PC-3 (cell line): ENCODE measurements at regions not wholly inside any gene's neighbourhood (a gene's known extent, or its start where the extent isn't known, plus 50 kb on each side); places are given as distances from the start of the nearest gene placed in this dataset.

ENCODE experiments used
- ATAC-seq: fragments of 200-7000 bp; cut with Tn5 transposase; 2 replicates; pipeline ENCODE4 v1.9.1; 2020; ENCODE audit warnings: mild to moderate bottlenecking, moderate library complexity
- BruUV-seq: library from RNA; stranded (reverse); fragments of 400-500 nt; replicated peaks from 2 replicates; lab custom pipeline; 2021; lab: Mats Ljungman, UMichigan
- CTCF ChIA-PET: fragments of 300-600 bp; sonication (Branson Sonifier 250); formaldehyde crosslinking; loops from one replicate; lab custom pipeline; 2022; ENCODE audit warnings: antibody characterized with exemption; lab: Charles Lee
- POLR2A ChIA-PET: fragments of 300-600 bp; sonication (Branson Sonifier 250); formaldehyde crosslinking; loops from one replicate; lab custom pipeline; 2022; ENCODE audit warnings: antibody characterized with exemption; ENCODE audit not compliant: unreplicated experiment; lab: Charles Lee
- DNase-seq: peaks from one replicate; pipeline ENCODE4 v3.0.0-alpha.2; 2015
- H2AFZ ChIP-seq: fragments of 300-600 bp; sonication (generic); 2 replicates; pipeline ENCODE4 v1.6.0; 2016; ENCODE audit warnings: antibody characterized with exemption, low read length
- H3F3A ChIP-seq: fragments of 300-600 bp; sonication (generic); one replicate; pipeline ENCODE4 v1.6.0; 2017; ENCODE audit warnings: antibody characterized with exemption, low read length, control low read depth, mild to moderate bottlenecking; ENCODE audit not compliant: unreplicated experiment
- H3K27ac ChIP-seq: fragments of 300-600 bp; sonication (generic); 2 replicates; pipeline ENCODE4 v1.5.1; 2016; ENCODE audit warnings: mild to moderate bottlenecking, low read length
- H3K27me3 ChIP-seq: fragments of 300-600 bp; sonication (generic); 2 replicates; pipeline ENCODE4 v1.6.1; 2016; ENCODE audit warnings: low read length, mixed read lengths
- H3K36me3 ChIP-seq: fragments of 300-600 bp; sonication (generic); 2 replicates; pipeline ENCODE4 v1.6.1; 2016; ENCODE audit warnings: low read depth, mixed run types, low read length, mixed read lengths
- H3K4me1 ChIP-seq: fragments of 300-600 bp; sonication (generic); 2 replicates; pipeline ENCODE4 v1.5.1; 2016; ENCODE audit warnings: low read length; ENCODE audit not compliant: insufficient read depth
- H3K4me2 ChIP-seq: fragments of 300-600 bp; sonication (generic); 2 replicates; pipeline ENCODE4 v1.6.0; 2016; ENCODE audit warnings: low read length
- H3K4me3 ChIP-seq: fragments of 300-600 bp; sonication (generic); 2 replicates; pipeline ENCODE4 v1.5.1; 2016; ENCODE audit warnings: mild to moderate bottlenecking, low read length, mixed read lengths
- H3K79me2 ChIP-seq: fragments of 300-600 bp; sonication (generic); 2 replicates; pipeline ENCODE4 v1.6.1; 2017; ENCODE audit warnings: low read length, mixed read lengths
- H3K9ac ChIP-seq: fragments of 300-600 bp; sonication (generic); 2 replicates; pipeline ENCODE4 v1.6.0; 2016; ENCODE audit warnings: mild to moderate bottlenecking, low read length
- H3K9me2 ChIP-seq: fragments of 300-600 bp; sonication (generic); replicated peaks from 2 replicates; pipeline ENCODE4 v1.6.1; 2016; ENCODE audit warnings: mixed run types, low read length, mixed read lengths
- H3K9me3 ChIP-seq: fragments of 300-600 bp; sonication (generic); 2 replicates; pipeline ENCODE4 v1.6.1; 2016; ENCODE audit warnings: low read length, mixed read lengths
- H4K20me1 ChIP-seq: fragments of 300-600 bp; sonication (generic); 2 replicates; pipeline ENCODE4 v1.6.1; 2016; ENCODE audit warnings: low read length, mixed read lengths
- EZH2 ChIP-seq: fragments of 300-600 bp; sonication (generic); IDR thresholded peaks from one replicate; pipeline ENCODE4 v1.6.1; 2017; ENCODE audit warnings: antibody characterized with exemption, mild to moderate bottlenecking, low read length; ENCODE audit not compliant: unreplicated experiment
- EZH2phosphoT487 ChIP-seq: fragments of 300-600 bp; sonication (generic); IDR thresholded peaks from 2 replicates; pipeline ENCODE4 v1.6.1; 2018; ENCODE audit warnings: mild to moderate bottlenecking, antibody characterized with exemption, low read length, borderline replicate concordance
- intact Hi-C: fragments of 100-400 bp; cut with micrococcal nuclease; formaldehyde crosslinking; loops from 2 replicates; pipeline ENCODE4 v1.9.0; 2023
- TF ChIP-seq, protein P1 (sequence below): fragments of 300-600 bp; sonication (generic); conservative IDR thresholded peaks from 2 replicates; pipeline ENCODE4 v1.5.1; 2017; ENCODE audit warnings: antibody characterized with exemption, low read depth, mild to moderate bottlenecking, low read length

DNA sequence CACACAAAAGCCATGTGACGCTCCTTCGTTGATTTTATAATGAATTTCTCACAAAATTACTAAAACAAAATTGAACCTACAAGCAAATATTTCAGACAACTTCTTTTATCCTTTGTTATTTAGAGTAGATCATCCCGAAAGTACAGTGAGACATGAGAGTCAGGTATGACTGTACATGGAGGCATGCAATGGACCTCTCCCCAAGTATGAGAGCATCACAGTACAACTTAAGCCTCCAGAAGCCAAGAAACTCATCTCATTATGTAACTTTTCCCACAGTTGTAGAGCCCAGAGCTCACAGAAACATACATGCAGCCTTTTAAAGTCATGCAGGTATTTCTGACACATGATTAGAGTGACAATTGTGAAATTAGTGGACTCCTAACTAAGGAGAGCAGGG lies 167.7 kb downstream of the PAPSS1 start:
- Histone ChIP-seq H3K9me3 (no peaks in the 10 kb centered on the region), H2AFZ (no peak overlapping the region), H3K4me3 (no peak overlapping the region), H3K9me2 (no peaks in the 10 kb centered on the region), H3K4me1 (no peaks in the 10 kb centered on the region), H3K27me3 (no peaks in the 10 kb centered on the region), H3K27ac (no peak overlapping the region), H3K36me3 (no peaks in the 10 kb centered on the region), H3K4me2 (no peak overlapping the region), H3F3A (no peaks in the 10 kb centered on the region), H3K79me2 (no peaks in the 10 kb centered on the region), H3K9ac (no peak overlapping the region), H4K20me1 (no peaks in the 10 kb centered on the region)
- DNase-seq (no peak), ATAC-seq (no peak)
- ChIA-PET CTCF (no interaction called here), POLR2A (no interaction called here)
- intact Hi-C loops: no loop called here
- no TSS peak for BruUV-seq
- no peak for TF ChIP-seq EZH2phosphoT487
- TF ChIP-seq, protein P1, sequence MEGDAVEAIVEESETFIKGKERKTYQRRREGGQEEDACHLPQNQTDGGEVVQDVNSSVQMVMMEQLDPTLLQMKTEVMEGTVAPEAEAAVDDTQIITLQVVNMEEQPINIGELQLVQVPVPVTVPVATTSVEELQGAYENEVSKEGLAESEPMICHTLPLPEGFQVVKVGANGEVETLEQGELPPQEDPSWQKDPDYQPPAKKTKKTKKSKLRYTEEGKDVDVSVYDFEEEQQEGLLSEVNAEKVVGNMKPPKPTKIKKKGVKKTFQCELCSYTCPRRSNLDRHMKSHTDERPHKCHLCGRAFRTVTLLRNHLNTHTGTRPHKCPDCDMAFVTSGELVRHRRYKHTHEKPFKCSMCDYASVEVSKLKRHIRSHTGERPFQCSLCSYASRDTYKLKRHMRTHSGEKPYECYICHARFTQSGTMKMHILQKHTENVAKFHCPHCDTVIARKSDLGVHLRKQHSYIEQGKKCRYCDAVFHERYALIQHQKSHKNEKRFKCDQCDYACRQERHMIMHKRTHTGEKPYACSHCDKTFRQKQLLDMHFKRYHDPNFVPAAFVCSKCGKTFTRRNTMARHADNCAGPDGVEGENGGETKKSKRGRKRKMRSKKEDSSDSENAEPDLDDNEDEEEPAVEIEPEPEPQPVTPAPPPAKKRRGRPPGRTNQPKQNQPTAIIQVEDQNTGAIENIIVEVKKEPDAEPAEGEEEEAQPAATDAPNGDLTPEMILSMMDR: no peak
- TF ChIP-seq EZH2: no peak

DNA sequence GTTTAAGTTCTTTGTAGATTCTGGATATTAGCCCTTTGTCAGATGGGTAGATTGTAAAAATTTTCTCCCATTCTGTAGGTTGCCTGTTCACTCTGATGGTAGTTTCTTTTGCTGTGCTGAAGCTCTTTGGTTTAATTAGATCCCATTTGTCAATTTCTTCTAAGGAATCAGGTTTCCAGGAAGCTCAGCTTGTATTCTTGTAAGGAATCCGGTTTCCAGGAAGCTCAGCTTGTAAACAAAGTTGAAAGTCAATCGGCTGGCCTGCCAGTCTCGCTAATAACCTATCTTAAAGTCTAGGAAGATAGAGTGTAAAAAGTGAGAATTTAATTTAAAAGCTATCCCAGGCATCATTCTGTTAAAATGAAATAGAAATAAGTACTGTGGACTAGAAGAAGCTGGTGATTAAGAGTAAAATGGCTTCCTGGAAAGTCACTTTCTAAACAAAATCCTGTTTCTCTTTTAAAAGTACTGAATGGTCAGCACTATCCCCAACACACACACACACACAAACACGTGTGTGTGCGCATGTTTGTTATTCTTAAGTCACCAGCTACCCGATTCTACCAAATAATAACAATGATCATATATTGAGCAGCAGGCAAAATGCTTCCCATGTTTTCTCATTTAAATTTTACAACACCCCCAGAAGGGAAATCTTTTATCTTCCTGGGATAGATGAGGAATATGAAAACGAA lies 171.7 kb downstream of the PAPSS1 start:
- Histone ChIP-seq H3K4me1 (no peaks in the 10 kb centered on the region), H3K9ac (no peak overlapping the region), H3K9me3 (no peaks in the 10 kb centered on the region), H3K4me2 (peak overlapping the region; percentile 81), H3K4me3 (peak overlapping the region; percentile 43; the same call in 1 of the 2 replicates), H2AFZ (peak overlapping the region; percentile 73), H4K20me1 (no peaks in the 10 kb centered on the region), H3K9me2 (no peaks in the 10 kb centered on the region), H3K36me3 (no peaks in the 10 kb centered on the region), H3K79me2 (no peaks in the 10 kb centered on the region), H3F3A (no peaks in the 10 kb centered on the region), H3K27ac (no peak overlapping the region), H3K27me3 (no peaks in the 10 kb centered on the region)
- POLR2A ChIA-PET: no interaction called here
- intact Hi-C loops: no loop called here
- ATAC-seq (peak; percentile 20; the same call in 1 of the 2 replicates), DNase-seq (peak; percentile 34)
- TF ChIP-seq, protein P1: no peak
- TF ChIP-seq EZH2phosphoT487 (no peak), EZH2 (no peak)
- BruUV-seq: no TSS peak
- CTCF ChIA-PET: no interaction called here

DNA sequence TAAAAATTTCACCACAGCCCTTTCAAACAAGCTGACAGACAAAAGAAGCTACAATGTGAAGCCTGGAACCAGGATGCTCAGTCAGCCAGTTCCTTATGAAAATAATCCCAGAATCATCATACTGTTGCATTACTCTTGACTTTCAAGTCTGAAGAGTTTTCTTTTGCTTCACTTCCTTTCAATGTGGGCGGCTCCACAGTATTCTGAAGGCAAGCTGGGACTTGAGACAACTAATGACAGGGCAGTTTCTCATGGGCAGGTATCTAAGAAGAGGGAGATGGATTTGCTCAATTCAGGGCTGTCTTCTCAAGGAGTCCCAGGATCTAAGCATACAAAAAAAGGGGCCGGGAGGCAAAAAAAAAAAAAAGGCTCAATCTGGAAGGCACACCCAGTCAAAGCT lies 173.4 kb downstream of the PAPSS1 start:
- POLR2A ChIA-PET: no interaction called here
- no peak for ATAC-seq

More for the DNA sequence above, 173.4 kb downstream of the PAPSS1 start:
- Histone ChIP-seq H3K27ac (no peak overlapping the region), H4K20me1 (no peaks in the 10 kb centered on the region), H3K4me1 (no peaks in the 10 kb centered on the region), H3K4me3 (no peak overlapping the region), H3K36me3 (no peaks in the 10 kb centered on the region), H3K9me3 (no peaks in the 10 kb centered on the region), H3K4me2 (no peak overlapping the region), H3K27me3 (no peaks in the 10 kb centered on the region), H3K9ac (no peak overlapping the region), H2AFZ (no peak overlapping the region), H3F3A (no peaks in the 10 kb centered on the region), H3K79me2 (no peaks in the 10 kb centered on the region), H3K9me2 (no peaks in the 10 kb centered on the region)
- BruUV-seq: no TSS peak
- intact Hi-C loops: no loop called here
- no peak for TF ChIP-seq EZH2
- TF ChIP-seq, protein P1: no peak
- no peak for DNase-seq
- CTCF ChIA-PET: no interaction called here
